ENCODE measurements at regions not wholly inside any gene's neighbourhood (a gene's known extent, or its start where the extent isn't known, plus 50 kb on each side); places are given as distances from the start of the nearest gene placed in this dataset.
"Not testable (repeated sequence)": the region's sequence is repeated elsewhere in the genome, so short reads cannot be mapped to it uniquely, and the experiment has no call there.

DNA sequence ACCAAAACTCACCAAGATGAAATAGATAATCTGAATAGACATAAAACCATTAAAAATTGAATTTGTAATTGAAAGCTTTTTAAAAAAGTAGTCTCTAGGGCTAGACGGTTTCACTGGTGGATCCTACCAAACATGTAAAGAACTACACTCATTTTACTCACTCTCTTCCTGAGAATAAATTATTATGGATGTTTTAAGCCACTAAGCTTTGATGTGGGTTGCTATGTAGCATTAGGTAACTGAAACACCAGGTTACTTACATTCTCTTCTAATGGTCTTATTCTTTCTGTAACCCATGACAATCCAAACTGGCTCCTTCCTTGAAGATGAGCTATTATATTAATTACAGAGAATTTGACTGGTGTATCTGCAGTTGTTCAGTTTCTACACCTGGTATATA is 385.1 kb downstream of the PPP1R2C start:
- Mint-ChIP-seq H3K27me3 (ENCODE audit: low read depth) (no peaks in the 10 kb centered on the region), H3K4me3 (ENCODE audit: low read depth) (no peak overlapping the region), H3K9me3 (no peaks in the 10 kb centered on the region), H3K4me1 (ENCODE audit: low read depth) (peaks cover 3% of the 10 kb centered on the region), H3K27ac (no peak overlapping the region), H3K36me3 (ENCODE audit: low read depth) (no peaks in the 10 kb centered on the region)
- intact Hi-C loops (cut with micrococcal nuclease): no loop called here
- DNase-seq (ENCODE audit: low spot score): no peak

GRCh38 chrX:42386681-42387080 is 391.3 kb downstream of the PPP1R2C start:
- H3K27me3 Mint-ChIP-seq (ENCODE audit: low read depth): no peaks in the 10 kb centered on the region
- H3K27ac Mint-ChIP-seq: no peak overlapping the region
- intact Hi-C loops (cut with micrococcal nuclease): no loop called here
- H3K4me3 Mint-ChIP-seq (ENCODE audit: low read depth): no peak overlapping the region
- H3K36me3 Mint-ChIP-seq (ENCODE audit: low read depth): no peaks in the 10 kb centered on the region
- no peaks in the 10 kb centered on the region for H3K9me3 Mint-ChIP-seq
- no peak for DNase-seq (ENCODE audit: low spot score)
- no peaks in the 10 kb centered on the region for H3K4me1 Mint-ChIP-seq (ENCODE audit: low read depth)

- intact Hi-C loops (cut with micrococcal nuclease): no loop called here
- DNase-seq (ENCODE audit: low spot score): no peak
- Mint-ChIP-seq H3K9me3 (no peaks in the 10 kb centered on the region), H3K36me3 (ENCODE audit: low read depth) (no peaks in the 10 kb centered on the region), H3K27me3 (ENCODE audit: low read depth) (no peaks in the 10 kb centered on the region), H3K4me1 (ENCODE audit: low read depth) (no peaks in the 10 kb centered on the region), H3K27ac (no peak overlapping the region), H3K4me3 (ENCODE audit: low read depth) (no peak overlapping the region)
Observed at GRCh38 chrX:42385730-42386129, 392.2 kb downstream of the PPP1R2C start.

- Mint-ChIP-seq H3K36me3 (ENCODE audit: low read depth) (no peaks in the 10 kb centered on the region), H3K27ac (no peak overlapping the region), H3K27me3 (ENCODE audit: low read depth) (no peaks in the 10 kb centered on the region), H3K4me3 (ENCODE audit: low read depth) (no peak overlapping the region), H3K9me3 (no peaks in the 10 kb centered on the region), H3K4me1 (ENCODE audit: low read depth) (no peaks in the 10 kb centered on the region)
- intact Hi-C loops (cut with micrococcal nuclease): no loop called here
- no peak for DNase-seq (ENCODE audit: low spot score)
Observed at GRCh38 chrX:42384956-42385355, 393.0 kb downstream of the PPP1R2C start.

DNA sequence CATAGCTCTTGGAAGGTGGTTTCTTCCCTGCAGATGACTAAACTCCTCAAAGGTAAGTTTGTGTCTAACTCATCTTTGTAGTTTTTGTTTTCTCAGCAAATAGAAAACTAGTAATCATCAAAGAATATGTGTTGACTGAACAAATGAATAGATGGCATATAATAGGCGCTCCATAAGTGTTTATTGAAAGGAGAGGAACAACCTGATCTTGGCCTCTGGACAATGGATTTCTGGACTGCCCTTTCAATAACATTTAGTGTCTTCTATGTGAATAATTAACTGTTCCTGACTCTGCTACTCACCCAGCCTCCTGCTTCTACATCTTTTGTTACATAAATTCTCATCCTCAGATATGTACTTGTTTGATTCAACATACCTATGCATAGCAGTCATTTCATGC is 399.1 kb downstream of the PPP1R2C start:
- intact Hi-C loops (cut with micrococcal nuclease): no loop called here
- no peaks in the 10 kb centered on the region for H3K27me3 Mint-ChIP-seq (ENCODE audit: low read depth)
- H3K9me3 Mint-ChIP-seq: no peaks in the 10 kb centered on the region
- no peak overlapping the region for H3K4me3 Mint-ChIP-seq (ENCODE audit: low read depth)
- no peak for DNase-seq (ENCODE audit: low spot score)
- no peaks in the 10 kb centered on the region for H3K36me3 Mint-ChIP-seq (ENCODE audit: low read depth)
- H3K4me1 Mint-ChIP-seq (ENCODE audit: low read depth): no peaks in the 10 kb centered on the region
- H3K27ac Mint-ChIP-seq: no peak overlapping the region

DNA sequence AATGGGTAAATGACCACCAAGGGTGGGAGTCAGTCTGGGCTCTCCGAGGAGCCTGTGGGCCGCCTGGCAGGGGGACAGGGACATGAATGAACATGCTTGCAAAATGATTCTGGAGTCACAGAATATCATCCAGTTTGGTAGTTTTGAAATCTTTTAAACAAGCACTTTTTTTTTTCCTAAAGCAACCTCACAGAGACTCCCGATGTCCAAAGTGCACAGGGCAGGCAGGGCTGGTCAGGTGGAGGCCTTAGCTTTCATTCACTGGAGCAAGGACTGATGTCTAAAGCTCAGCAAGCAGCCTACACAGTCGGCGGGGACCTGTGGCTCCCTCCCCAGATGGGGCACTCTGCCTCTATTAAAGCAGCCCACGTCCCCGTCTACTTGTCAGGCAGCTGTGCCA is 402.9 kb downstream of the PPP1R2C start:
- Mint-ChIP-seq H3K4me3 (ENCODE audit: low read depth) (no peak overlapping the region), H3K9me3 (no peaks in the 10 kb centered on the region), H3K36me3 (ENCODE audit: low read depth) (no peaks in the 10 kb centered on the region), H3K4me1 (ENCODE audit: low read depth) (no peaks in the 10 kb centered on the region), H3K27me3 (ENCODE audit: low read depth) (peaks cover 3% of the 10 kb centered on the region), H3K27ac (no peak overlapping the region)
- DNase-seq (ENCODE audit: low spot score): no peak
- intact Hi-C loops (cut with micrococcal nuclease): no loop called here

- Mint-ChIP-seq H3K27me3 (ENCODE audit: low read depth) (peaks cover 3% of the 10 kb centered on the region), H3K4me1 (ENCODE audit: low read depth) (no peaks in the 10 kb centered on the region), H3K9me3 (no peaks in the 10 kb centered on the region), H3K36me3 (ENCODE audit: low read depth) (no peaks in the 10 kb centered on the region), H3K4me3 (ENCODE audit: low read depth) (no peak overlapping the region), H3K27ac (no peak overlapping the region)
- intact Hi-C loops (cut with micrococcal nuclease): no loop called here
- no peak for DNase-seq (ENCODE audit: low spot score)
Observed at GRCh38 chrX:42366181-42366580, 411.8 kb downstream of the PPP1R2C start.

DNA sequence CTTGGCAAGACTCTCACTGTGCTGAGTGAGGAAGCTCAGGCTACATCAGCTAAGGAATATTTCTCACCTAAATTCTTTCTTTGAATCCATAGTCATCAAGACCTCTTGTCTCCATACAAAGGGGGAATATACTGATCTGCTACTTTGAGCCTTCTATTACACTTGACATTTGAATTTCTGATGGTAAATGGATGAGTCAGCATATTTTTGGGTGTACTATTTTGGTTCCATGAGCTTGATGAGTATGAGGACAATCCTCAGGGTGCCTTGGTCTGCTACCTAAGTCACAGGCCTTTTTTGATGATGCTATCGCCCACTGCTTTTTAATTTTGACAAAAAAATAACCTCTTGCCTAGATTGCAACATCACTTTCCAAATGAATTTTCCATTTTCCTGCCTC is 415.7 kb downstream of the PPP1R2C start:
- H3K4me3 Mint-ChIP-seq (ENCODE audit: low read depth): no peak overlapping the region
- H3K36me3 Mint-ChIP-seq (ENCODE audit: low read depth): no peaks in the 10 kb centered on the region
- DNase-seq (ENCODE audit: low spot score): no peak
- intact Hi-C loops (cut with micrococcal nuclease): no loop called here
- no peak overlapping the region for H3K27ac Mint-ChIP-seq
- H3K9me3 Mint-ChIP-seq: no peaks in the 10 kb centered on the region
- no peaks in the 10 kb centered on the region for H3K4me1 Mint-ChIP-seq (ENCODE audit: low read depth)
- H3K27me3 Mint-ChIP-seq (ENCODE audit: low read depth): no peaks in the 10 kb centered on the region

- H3K4me3 Mint-ChIP-seq (ENCODE audit: low read depth); H3K4me1 Mint-ChIP-seq (ENCODE audit: low read depth); DNase-seq (ENCODE audit: low spot score); intact Hi-C loops (cut with micrococcal nuclease); H3K9me3 Mint-ChIP-seq; H3K27me3 Mint-ChIP-seq (ENCODE audit: low read depth); H3K27ac Mint-ChIP-seq; H3K36me3 Mint-ChIP-seq (ENCODE audit: low read depth): not testable (repeated sequence)
Observed at GRCh38 chrX:42342981-42343380, 419.6 kb upstream of the CASK start.
